Cardiac muscle cell (in vitro differentiated cells and primary cell): ENCODE measurements at regions not wholly inside any gene's neighbourhood (a gene's known extent, or its start where the extent isn't known, plus 50 kb on each side); places are given as distances from the start of the nearest gene placed in this dataset.

Experiments
- DNase-seq, 2 donors: peaks; one replicate each; pipeline versions ENCODE4 v3.0.0 to v3.0.0-alpha.2; 2010 to 2017; ENCODE audit warnings: low read depth in 1 of 2, low spot score in 1 of 2
- H3K27ac ChIP-seq: fragments of 200-600 bp; sonication (generic); 2 replicates; pipeline ENCODE4 v1.5.1; 2016
- H3K27me3 ChIP-seq: fragments of 200-600 bp; sonication (generic); 2 replicates; pipeline ENCODE4 v1.6.0; 2016; ENCODE audit warnings: control low read depth
- H3K36me3 ChIP-seq: fragments of 200-600 bp; sonication (generic); 2 replicates; pipeline ENCODE4 v1.5.1; 2016; ENCODE audit warnings: control low read depth
- H3K4me1 ChIP-seq: fragments of 200-600 bp; sonication (generic); 2 replicates; pipeline ENCODE4 v1.8.1; 2017; ENCODE audit warnings: low read depth, mild to moderate bottlenecking, mixed run types
- H3K4me3 ChIP-seq: fragments of 200-600 bp; sonication (generic); 2 replicates; pipeline ENCODE4 v1.5.1; 2016; ENCODE audit warnings: mild to moderate bottlenecking
- H3K9me3 ChIP-seq: fragments of 200-600 bp; sonication (generic); 2 replicates; pipeline ENCODE4 v1.5.1; 2017; ENCODE audit warnings: low read depth, mild to moderate bottlenecking, control low read depth
- CTCF ChIP-seq: IDR thresholded peaks from 2 replicates; pipeline ENCODE4 v1.5.1; 2012; ENCODE audit warnings: low read depth, mild to moderate bottlenecking, low read length

GRCh38 chr9:2934241-2934650, 90.4 kb upstream of the PUM3 start:
- no peak for DNase-seq
- no peak for TF ChIP-seq CTCF
- no peaks in the 10 kb centered on the region for H3K27me3 ChIP-seq
- no peak overlapping the region for H3K27ac ChIP-seq
- H3K4me3 ChIP-seq = no peak overlapping the region
- no peaks in the 10 kb centered on the region for H3K9me3 ChIP-seq
- no peaks in the 10 kb centered on the region for H3K4me1 ChIP-seq
- H3K36me3 ChIP-seq = no peaks in the 10 kb centered on the region

- Histone ChIP-seq H3K36me3 (no peaks in the 10 kb centered on the region), H3K27ac (no peak overlapping the region), H3K4me1 (no peaks in the 10 kb centered on the region), H3K9me3 (no peaks in the 10 kb centered on the region), H3K27me3 (no peaks in the 10 kb centered on the region), H3K4me3 (no peak overlapping the region)
- DNase-seq = no peak
- TF ChIP-seq CTCF = no peak
Observed at GRCh38 chr9:2933165-2934095, 89.5 kb upstream of the PUM3 start.

GRCh38 chr9:2928411-2928810, 84.5 kb upstream of the PUM3 start:
- H3K4me1 ChIP-seq = no peaks in the 10 kb centered on the region
- no peak overlapping the region for H3K27ac ChIP-seq
- DNase-seq = no peak

GRCh38 chr9:2925016-2925415, 81.1 kb upstream of the PUM3 start:
- no peaks in the 10 kb centered on the region for H3K4me1 ChIP-seq
- H3K4me3 ChIP-seq = no peak overlapping the region
- H3K9me3 ChIP-seq = no peaks in the 10 kb centered on the region
- DNase-seq = no peak
- no peak for TF ChIP-seq CTCF
- peaks cover 3% of the 10 kb centered on the region for H3K27me3 ChIP-seq
- no peak overlapping the region for H3K27ac ChIP-seq
- no peaks in the 10 kb centered on the region for H3K36me3 ChIP-seq

More at GRCh38 chr9:2928411-2928810, 84.5 kb upstream of the PUM3 start:
- no peak for TF ChIP-seq CTCF
- H3K4me3 ChIP-seq = no peak overlapping the region
- no peaks in the 10 kb centered on the region for H3K9me3 ChIP-seq
- no peaks in the 10 kb centered on the region for H3K27me3 ChIP-seq
- H3K36me3 ChIP-seq = no peaks in the 10 kb centered on the region

GRCh38 chr9:2924380-2924768, 80.5 kb upstream of the PUM3 start:
- Histone ChIP-seq H3K36me3 (no peaks in the 10 kb centered on the region), H3K4me3 (no peak overlapping the region), H3K27ac (no peak overlapping the region), H3K27me3 (peaks cover 3% of the 10 kb centered on the region), H3K4me1 (no peaks in the 10 kb centered on the region), H3K9me3 (no peaks in the 10 kb centered on the region)
- TF ChIP-seq CTCF = no peak
- no peak for DNase-seq
